ENCODE measurements at regions not wholly inside any gene's neighbourhood (a gene's known extent, or its start where the extent isn't known, plus 50 kb on each side); places are given as distances from the start of the nearest gene placed in this dataset.

- TF ChIP-seq CTCF (IDR thresholded peaks at IDR 0.05): no peak
- intact Hi-C loops (cut with DNase I; ENCODE audit: low total_unique reads): no loop called here
- no peaks in the 10 kb centered on the region for H3K36me3 ChIP-seq
- DNase-seq: no peak
- no peaks in the 10 kb centered on the region for H3K9me3 ChIP-seq
- H3K27ac ChIP-seq: no peak overlapping the region
- no peak overlapping the region for H3K4me3 ChIP-seq
- no peaks in the 10 kb centered on the region for H3K27me3 ChIP-seq
- no peaks in the 10 kb centered on the region for H3K4me1 ChIP-seq
Observed at GRCh38 chr4:188722911-188723310, 583.7 kb downstream of the TRIML1 start.

GRCh38 chr4:188727746-188728145, 588.5 kb downstream of the TRIML1 start:
- DNase-seq: no peak
- Histone ChIP-seq H3K4me3 (no peak overlapping the region), H3K9me3 (no peaks in the 10 kb centered on the region), H3K4me1 (no peaks in the 10 kb centered on the region), H3K36me3 (no peaks in the 10 kb centered on the region), H3K27ac (no peak overlapping the region), H3K27me3 (no peaks in the 10 kb centered on the region)
- intact Hi-C loops (cut with DNase I; ENCODE audit: low total_unique reads): no loop called here
- TF ChIP-seq CTCF (IDR thresholded peaks at IDR 0.05): no peak

GRCh38 chr4:188728359-188728758, 589.1 kb downstream of the TRIML1 start:
- no peaks in the 10 kb centered on the region for H3K9me3 ChIP-seq
- no peak for DNase-seq
- intact Hi-C loops (cut with DNase I; ENCODE audit: low total_unique reads): no loop called here
- H3K36me3 ChIP-seq: no peaks in the 10 kb centered on the region
- H3K27ac ChIP-seq: no peak overlapping the region
- H3K4me1 ChIP-seq: no peaks in the 10 kb centered on the region
- no peak overlapping the region for H3K4me3 ChIP-seq
- no peaks in the 10 kb centered on the region for H3K27me3 ChIP-seq
- no peak for TF ChIP-seq CTCF (IDR thresholded peaks at IDR 0.05)

GRCh38 chr4:188732131-188732530, 592.9 kb downstream of the TRIML1 start:
- intact Hi-C loops (cut with DNase I; ENCODE audit: low total_unique reads): no loop called here
- Histone ChIP-seq H3K27me3 (no peaks in the 10 kb centered on the region), H3K4me3 (no peak overlapping the region), H3K4me1 (no peaks in the 10 kb centered on the region), H3K36me3 (no peaks in the 10 kb centered on the region), H3K9me3 (no peaks in the 10 kb centered on the region), H3K27ac (no peak overlapping the region)
- TF ChIP-seq CTCF (IDR thresholded peaks at IDR 0.05): no peak
- no peak for DNase-seq

- Histone ChIP-seq H3K27ac (no peak overlapping the region), H3K9me3 (no peaks in the 10 kb centered on the region), H3K27me3 (no peaks in the 10 kb centered on the region), H3K36me3 (no peaks in the 10 kb centered on the region), H3K4me3 (no peak overlapping the region), H3K4me1 (no peaks in the 10 kb centered on the region)
- TF ChIP-seq CTCF (IDR thresholded peaks at IDR 0.05): no peak
- DNase-seq: no peak
- intact Hi-C loops (cut with DNase I; ENCODE audit: low total_unique reads): no loop called here
Observed at GRCh38 chr4:188735082-188735481, 595.8 kb downstream of the TRIML1 start.
